BE2C (cell line): ENCODE measurements at regions not wholly inside any gene's neighbourhood (a gene's known extent, or its start where the extent isn't known, plus 50 kb on each side); places are given as distances from the start of the nearest gene placed in this dataset.
"Not testable (repeated sequence)": the region's sequence is repeated elsewhere in the genome, so short reads cannot be mapped to it uniquely, and the experiment has no call there.

Source experiments
- DNase-seq: peaks from one replicate; pipeline ENCODE4 v3.0.0-alpha.2; 2020
- H3K27me3 ChIP-seq: fragments of 250-450 bp; sonication (Bioruptor Pico); 2 replicates; pipeline ENCODE4 v1.5.1; 2020; ENCODE audit warnings: mild to moderate bottlenecking
- H3K36me3 ChIP-seq: fragments of 250-450 bp; sonication (Bioruptor Pico); 2 replicates; pipeline ENCODE4 v1.5.1; 2020; ENCODE audit warnings: mild to moderate bottlenecking
- H3K4me1 ChIP-seq: fragments of 250-450 bp; sonication (Bioruptor Pico); 2 replicates; pipeline ENCODE4 v1.5.1; 2020
- H3K4me3 ChIP-seq: 2 replicates; pipeline ENCODE4 v1.5.1; 2011; ENCODE audit warnings: low read depth, low read length
- H3K9me3 ChIP-seq: fragments of 250-450 bp; sonication (Bioruptor Pico); 2 replicates; pipeline ENCODE4 v1.5.1; 2020
- TF ChIP-seq, protein P1 (sequence below): IDR thresholded peaks from 2 replicates; pipeline ENCODE4 v1.5.1; 2012; ENCODE audit warnings: mild to moderate bottlenecking, low read depth, low read length

DNA sequence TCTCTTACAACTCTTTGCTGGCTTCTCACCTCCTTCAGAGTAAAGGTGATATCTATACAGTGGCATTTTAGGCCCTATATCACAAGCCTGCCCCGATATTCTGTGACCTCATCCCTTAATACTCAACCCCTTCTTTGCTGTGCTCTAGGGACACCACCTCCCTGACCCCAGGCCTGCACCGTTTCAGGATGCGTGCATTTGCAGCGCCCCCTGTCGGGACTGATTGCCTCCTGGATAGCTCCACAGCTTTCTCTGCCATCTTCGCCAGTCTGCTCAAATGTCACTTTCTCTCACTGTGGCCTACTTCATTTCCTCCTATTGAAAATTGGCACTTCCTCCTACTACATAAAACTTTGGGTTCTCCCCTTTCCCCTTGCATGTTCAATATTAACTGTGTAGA is 289.6 kb downstream of the SOCS6 start:
- Histone ChIP-seq H3K4me3 (no peak overlapping the region), H3K9me3 (no peaks in the 10 kb centered on the region), H3K4me1 (no peaks in the 10 kb centered on the region; the same call in 1 of the 2 replicates), H3K36me3 (no peaks in the 10 kb centered on the region), H3K27me3 (no peaks in the 10 kb centered on the region)
- TF ChIP-seq, protein P1, sequence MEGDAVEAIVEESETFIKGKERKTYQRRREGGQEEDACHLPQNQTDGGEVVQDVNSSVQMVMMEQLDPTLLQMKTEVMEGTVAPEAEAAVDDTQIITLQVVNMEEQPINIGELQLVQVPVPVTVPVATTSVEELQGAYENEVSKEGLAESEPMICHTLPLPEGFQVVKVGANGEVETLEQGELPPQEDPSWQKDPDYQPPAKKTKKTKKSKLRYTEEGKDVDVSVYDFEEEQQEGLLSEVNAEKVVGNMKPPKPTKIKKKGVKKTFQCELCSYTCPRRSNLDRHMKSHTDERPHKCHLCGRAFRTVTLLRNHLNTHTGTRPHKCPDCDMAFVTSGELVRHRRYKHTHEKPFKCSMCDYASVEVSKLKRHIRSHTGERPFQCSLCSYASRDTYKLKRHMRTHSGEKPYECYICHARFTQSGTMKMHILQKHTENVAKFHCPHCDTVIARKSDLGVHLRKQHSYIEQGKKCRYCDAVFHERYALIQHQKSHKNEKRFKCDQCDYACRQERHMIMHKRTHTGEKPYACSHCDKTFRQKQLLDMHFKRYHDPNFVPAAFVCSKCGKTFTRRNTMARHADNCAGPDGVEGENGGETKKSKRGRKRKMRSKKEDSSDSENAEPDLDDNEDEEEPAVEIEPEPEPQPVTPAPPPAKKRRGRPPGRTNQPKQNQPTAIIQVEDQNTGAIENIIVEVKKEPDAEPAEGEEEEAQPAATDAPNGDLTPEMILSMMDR = 0 out of 2 replicates have a peak, but pooled peaks have one; percentile 19
- DNase-seq = no peak

DNA sequence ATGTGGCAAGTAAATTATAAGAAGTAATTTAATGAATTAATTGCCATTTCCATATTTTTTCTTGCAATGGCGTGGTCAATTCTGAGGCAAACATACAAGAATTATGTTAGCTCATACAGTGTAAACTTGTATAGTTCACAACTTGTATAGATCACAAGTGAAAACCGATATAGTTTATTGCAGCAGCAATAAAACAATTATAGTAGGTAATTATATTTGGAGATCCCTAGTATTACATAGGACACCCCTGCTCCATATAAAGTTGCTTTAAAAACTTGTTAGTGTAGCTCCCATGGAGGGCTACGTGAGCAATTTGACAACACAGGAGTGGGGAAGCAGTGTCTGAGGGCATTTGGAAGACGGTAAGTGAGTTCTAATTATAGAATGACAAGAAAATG is 288.2 kb downstream of the SOCS6 start:
- H3K36me3 ChIP-seq = no peaks in the 10 kb centered on the region
- no peaks in the 10 kb centered on the region; the same call in 1 of the 2 replicates for H3K4me1 ChIP-seq
- H3K4me3 ChIP-seq = no peak overlapping the region
- H3K27me3 ChIP-seq = no peaks in the 10 kb centered on the region
- no peaks in the 10 kb centered on the region for H3K9me3 ChIP-seq
- no peak for DNase-seq
- TF ChIP-seq, protein P1 = no peak

GRCh38 chr18:70576276-70577022 is 287.6 kb downstream of the SOCS6 start:
- no peaks in the 10 kb centered on the region for H3K36me3 ChIP-seq
- H3K4me1 ChIP-seq = no peaks in the 10 kb centered on the region; the same call in 1 of the 2 replicates
- H3K27me3 ChIP-seq = no peaks in the 10 kb centered on the region
- 0 out of 2 replicates have a peak overlapping the region, but pooled peaks have one; percentile 6 for H3K4me3 ChIP-seq
- DNase-seq = no peak
- TF ChIP-seq, protein P1 = no peak
- no peaks in the 10 kb centered on the region for H3K9me3 ChIP-seq

DNA sequence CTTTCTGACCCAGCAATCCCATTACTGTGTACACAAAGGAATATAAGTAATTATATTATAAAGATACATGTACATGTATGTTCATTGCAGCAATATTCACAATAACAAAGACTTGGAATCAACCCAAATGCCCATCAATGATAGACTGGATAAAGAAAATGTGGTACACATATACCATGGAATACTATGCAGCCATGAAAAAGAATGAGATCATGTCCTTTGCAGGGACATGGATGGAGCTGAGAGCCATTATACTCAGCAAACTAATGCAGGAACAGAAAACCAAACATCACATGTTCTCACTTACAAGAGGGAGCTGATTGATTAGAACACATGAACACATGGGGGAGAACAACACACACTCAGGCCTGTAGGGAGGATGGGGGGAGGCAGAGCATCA is 286.1 kb downstream of the SOCS6 start:
- not testable (repeated sequence) for H3K4me3 ChIP-seq, H3K36me3 ChIP-seq, H3K9me3 ChIP-seq, H3K27me3 ChIP-seq, DNase-seq, H3K4me1 ChIP-seq

GRCh38 chr18:70569647-70570046 is 280.8 kb downstream of the SOCS6 start:
- not testable (repeated sequence) for H3K4me1 ChIP-seq, DNase-seq, H3K4me3 ChIP-seq, H3K27me3 ChIP-seq, H3K36me3 ChIP-seq, H3K9me3 ChIP-seq

DNA sequence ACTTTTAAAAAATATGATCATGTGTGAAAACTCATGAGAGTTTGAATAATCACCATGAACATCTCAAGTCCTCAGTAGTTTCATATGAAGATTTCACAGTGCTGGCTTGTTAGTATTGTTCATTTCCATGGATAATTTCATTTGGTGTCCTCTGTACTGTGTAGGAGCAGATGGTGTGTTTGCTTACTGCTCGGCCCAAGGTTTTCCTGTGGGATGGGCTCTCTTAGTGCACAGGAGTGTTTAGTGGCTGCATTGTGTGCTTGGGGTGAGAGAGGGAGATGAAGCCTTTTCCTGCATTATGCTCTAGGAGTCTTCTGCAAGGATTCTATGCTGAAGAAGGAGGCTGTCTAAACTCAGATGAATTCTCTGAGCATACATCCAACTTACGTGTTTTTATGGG is 270.6 kb downstream of the SOCS6 start:
- DNase-seq = no peak
- Histone ChIP-seq H3K9me3 (no peaks in the 10 kb centered on the region), H3K4me1 (no peaks in the 10 kb centered on the region), H3K4me3 (no peak overlapping the region), H3K27me3 (no peaks in the 10 kb centered on the region), H3K36me3 (no peaks in the 10 kb centered on the region)
- TF ChIP-seq, protein P1 = no peak

DNA sequence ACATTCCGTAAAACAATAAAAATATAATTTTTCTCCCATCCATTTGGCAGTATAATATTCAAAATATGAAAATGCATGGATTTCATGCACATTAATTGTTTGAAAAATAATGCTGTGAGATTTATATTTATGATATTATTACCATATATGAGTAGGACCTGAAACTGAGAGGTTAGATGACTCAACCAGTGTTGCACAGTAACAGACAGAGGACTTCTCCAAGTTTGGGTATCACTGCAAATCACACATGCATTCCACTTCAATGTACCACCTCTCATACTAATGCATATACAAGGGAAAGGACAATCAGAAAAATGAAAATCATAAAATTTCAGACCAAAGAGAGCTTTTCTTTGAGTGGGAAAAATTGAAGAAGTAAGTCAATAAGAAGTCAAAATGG is 269.5 kb downstream of the SOCS6 start:
- TF ChIP-seq, protein P1 = no peak
- H3K36me3 ChIP-seq = no peaks in the 10 kb centered on the region
- H3K4me3 ChIP-seq = no peak overlapping the region
- H3K27me3 ChIP-seq = no peaks in the 10 kb centered on the region
- DNase-seq = no peak
- H3K9me3 ChIP-seq = no peaks in the 10 kb centered on the region
- no peaks in the 10 kb centered on the region for H3K4me1 ChIP-seq
